ENCODE measurements at regions not wholly inside any gene's neighbourhood (a gene's known extent, or its start where the extent isn't known, plus 50 kb on each side); places are given as distances from the start of the nearest gene placed in this dataset.
"Not testable (repeated sequence)": the region's sequence is repeated elsewhere in the genome, so short reads cannot be mapped to it uniquely, and the experiment has no call there.

GRCh38 chr4:104330125-104330905 lies 164.4 kb downstream of the CXXC4 start:
- DNase-seq (ENCODE audit: low spot score), result no peak

- not testable (repeated sequence) for DNase-seq (ENCODE audit: low spot score)
Measured at GRCh38 chr4:104326991-104327694, 167.6 kb downstream of the CXXC4 start.

- no peak for DNase-seq (ENCODE audit: low spot score)
Measured at GRCh38 chr4:104302731-104303130, 192.0 kb downstream of the CXXC4 start.

- DNase-seq (ENCODE audit: low spot score), result no peak
Measured at GRCh38 chr4:104294811-104295210, 199.9 kb downstream of the CXXC4 start.

- DNase-seq (ENCODE audit: low spot score), result no peak
Measured at GRCh38 chr4:104286867-104287266, 207.8 kb downstream of the CXXC4 start.

- no peak for DNase-seq (ENCODE audit: low spot score)
Measured at GRCh38 chr4:104283303-104283702, 211.4 kb downstream of the CXXC4 start.

- DNase-seq (ENCODE audit: low spot score), result no peak
Measured at GRCh38 chr4:104279744-104280143, 214.9 kb downstream of the CXXC4 start.

GRCh38 chr4:104272966-104273365 lies 221.7 kb downstream of the CXXC4 start:
- DNase-seq (ENCODE audit: low spot score), result no peak

- DNase-seq (ENCODE audit: low spot score), result not testable (repeated sequence)
Measured at GRCh38 chr4:104269603-104270002, 225.1 kb downstream of the CXXC4 start.

GRCh38 chr4:104263100-104263499 lies 231.6 kb downstream of the CXXC4 start:
- no peak for DNase-seq (ENCODE audit: low spot score)

- DNase-seq (ENCODE audit: low spot score), result no peak
Measured at GRCh38 chr4:104262678-104263077, 232.0 kb downstream of the CXXC4 start.

- no peak for DNase-seq (ENCODE audit: low spot score)
Measured at GRCh38 chr4:104248726-104249125, 246.0 kb downstream of the CXXC4 start.

GRCh38 chr4:104235967-104236366 lies 258.7 kb downstream of the CXXC4 start:
- DNase-seq (ENCODE audit: low spot score), result no peak

- DNase-seq (ENCODE audit: low spot score), result no peak
Measured at GRCh38 chr4:104217526-104217925, 277.2 kb downstream of the CXXC4 start.

GRCh38 chr4:104211657-104212056 lies 283.0 kb downstream of the CXXC4 start:
- no peak for DNase-seq (ENCODE audit: low spot score)

- no peak for DNase-seq (ENCODE audit: low spot score)
Measured at GRCh38 chr4:104210420-104210819, 284.3 kb downstream of the CXXC4 start.

- DNase-seq (ENCODE audit: low spot score), result no peak
Measured at GRCh38 chr4:104206784-104207183, 287.9 kb downstream of the CXXC4 start.

GRCh38 chr4:104205116-104205515 lies 289.6 kb downstream of the CXXC4 start:
- DNase-seq (ENCODE audit: low spot score), result no peak

GRCh38 chr4:104188301-104188700 lies 306.4 kb downstream of the CXXC4 start:
- no peak for DNase-seq (ENCODE audit: low spot score)

- DNase-seq (ENCODE audit: low spot score), result no peak
Measured at GRCh38 chr4:104169437-104169836, 325.3 kb downstream of the CXXC4 start.

GRCh38 chr4:104166749-104167148 lies 327.9 kb downstream of the CXXC4 start:
- no peak for DNase-seq (ENCODE audit: low spot score)

- DNase-seq (ENCODE audit: low spot score), result no peak
Measured at GRCh38 chr4:104163820-104164219, 330.9 kb downstream of the CXXC4 start.

- DNase-seq (ENCODE audit: low spot score), result no peak
Measured at GRCh38 chr4:104146048-104146447, 348.6 kb downstream of the CXXC4 start.
